Panc1 (cell line): ENCODE measurements at regions not wholly inside any gene's neighbourhood (a gene's known extent, or its start where the extent isn't known, plus 50 kb on each side); places are given as distances from the start of the nearest gene placed in this dataset.

Experiments used
- ATAC-seq: fragments of 200-7000 bp; cut with Tn5 transposase; 2 replicates; pipeline ENCODE4 v1.9.1; 2020; ENCODE audit warnings: mild to moderate bottlenecking, moderate library complexity
- BruUV-seq: library from RNA; stranded (reverse); fragments of 400-500 nt; replicated peaks from 2 replicates; lab custom pipeline; 2021; lab: Mats Ljungman, UMichigan
- CTCF ChIA-PET: fragments of 300-600 bp; sonication (Branson Sonifier 250); formaldehyde crosslinking; loops from one replicate; lab custom pipeline; 2022; ENCODE audit warnings: antibody characterized with exemption; lab: Charles Lee
- POLR2A ChIA-PET: fragments of 300-600 bp; sonication (Branson Sonifier 250); formaldehyde crosslinking; loops from one replicate; lab custom pipeline; 2022; ENCODE audit warnings: antibody characterized with exemption; lab: Charles Lee
- DNase-seq: peaks from one replicate; pipeline ENCODE4 v3.0.0-alpha.2; 2010; ENCODE audit warnings: low read depth, low spot score
- H3K27ac ChIP-seq: 2 replicates; pipeline ENCODE4 v1.5.1; 2011; ENCODE audit warnings: mild to moderate bottlenecking, low read length, inconsistent platforms
- H3K27me3 ChIP-seq: fragments of 200-500 bp; sonication (Bioruptor generic); 2 replicates; pipeline ENCODE4 v1.6.0; 2014; ENCODE audit warnings: low read length, inconsistent platforms; ENCODE audit not compliant: control insufficient read depth, insufficient read depth
- H3K36me3 ChIP-seq: fragments of 200-500 bp; sonication (Bioruptor generic); 2 replicates; pipeline ENCODE4 v1.5.1; 2014; ENCODE audit warnings: inconsistent platforms, mild to moderate bottlenecking, low read length, moderate library complexity; ENCODE audit not compliant: control insufficient read depth, insufficient read depth
- H3K4me1 ChIP-seq: 2 replicates; pipeline ENCODE4 v1.5.1; 2011; ENCODE audit warnings: inconsistent platforms, mild to moderate bottlenecking, low read length, moderate library complexity; ENCODE audit not compliant: control insufficient read depth, insufficient read depth
- H3K4me3 ChIP-seq, 2 experiments: 2 replicates each; pipeline ENCODE4 v1.5.1; 2011 to 2012; ENCODE audit warnings: low read depth in 2 of 2, low read length in 2 of 2, mild to moderate bottlenecking in 2 of 2, inconsistent platforms in 1 of 2, moderate library complexity in 1 of 2
- H3K9me3 ChIP-seq: fragments of 200-500 bp; sonication (Bioruptor generic); 2 replicates; pipeline ENCODE4 v1.5.1; 2014; ENCODE audit warnings: low read depth, mild to moderate bottlenecking, inconsistent platforms, low read length, moderate library complexity; ENCODE audit not compliant: control insufficient read depth, insufficient read depth
- CTCF ChIP-seq: fragments of 450-650 bp; IDR thresholded peaks from 2 replicates; pipeline ENCODE4 v1.5.1; 2017; ENCODE audit warnings: mild to moderate bottlenecking
- POLR2AphosphoS5 ChIP-seq: IDR thresholded peaks from 2 replicates; pipeline ENCODE4 v1.6.1; 2012; ENCODE audit warnings: mild to moderate bottlenecking, low read depth, low read length, moderate library complexity
- REST ChIP-seq, 2 experiments: IDR thresholded peaks; 2 replicates each; pipeline ENCODE4 v1.6.1; 2011 to 2012; ENCODE audit warnings: low read depth in 2 of 2, control low read depth in 1 of 2, low read length in 1 of 2, mild to moderate bottlenecking in 1 of 2, moderate library complexity in 1 of 2; ENCODE audit not compliant: insufficient read depth in 1 of 2
- SIN3A ChIP-seq: IDR thresholded peaks from 2 replicates; pipeline ENCODE4 v1.6.1; 2012; ENCODE audit warnings: low read depth, mild to moderate bottlenecking, low read length, moderate library complexity, borderline replicate concordance; ENCODE audit not compliant: insufficient read depth
- TCF7L2 ChIP-seq: IDR thresholded peaks from 2 replicates; pipeline ENCODE4 v1.6.1; 2011; ENCODE audit warnings: mild to moderate bottlenecking, low read depth, low read length, inconsistent platforms
- in situ Hi-C: cut with HindIII; loops from 2 replicates; pipeline ENCODE4 v1.10.0; 2016; ENCODE audit warnings: low sequenced_read_pairs, low pct_unique_long_range_greater_than_20kb
- intact Hi-C: fragments of 100-400 bp; cut with micrococcal nuclease; formaldehyde crosslinking; loops from one replicate; pipeline ENCODE4 v1.10.0; 2022; ENCODE audit not compliant: unreplicated experiment

- CTCF ChIA-PET: no interaction called here
- Histone ChIP-seq H3K36me3 (no peaks in the 10 kb centered on the region), H3K27ac (no peak overlapping the region), H3K4me1 (no peaks in the 10 kb centered on the region), H3K4me3 (no peak overlapping the region), H3K27me3 (no peaks in the 10 kb centered on the region), H3K9me3 (no peaks in the 10 kb centered on the region)
- no peak for TF ChIP-seq POLR2AphosphoS5
- TF ChIP-seq REST (IDR thresholded peaks at IDR 0.05; ENCODE audit: insufficient read depth in 1 of 2, low read depth in 2 of 2, low read length in 1 of 2): no peak
- no peak for TF ChIP-seq SIN3A
- TF ChIP-seq CTCF: no peak
- no peak for TF ChIP-seq TCF7L2
- intact Hi-C loops: no loop called here
- POLR2A ChIA-PET: no interaction called here
- in situ Hi-C loops: no loop called here
- no peak for ATAC-seq
- no TSS peak for BruUV-seq
- DNase-seq: no peak
These were observed 188.0 kb downstream of the ELAVL2 start for GRCh38 chr9:23638011-23638410.

- Histone ChIP-seq H3K9me3 (no peaks in the 10 kb centered on the region), H3K36me3 (no peaks in the 10 kb centered on the region), H3K27ac (no peak overlapping the region), H3K4me3 (no peak overlapping the region), H3K27me3 (no peaks in the 10 kb centered on the region), H3K4me1 (no peaks in the 10 kb centered on the region)
- DNase-seq: no peak
- POLR2A ChIA-PET: no interaction called here
- CTCF ChIA-PET: no interaction called here
- ATAC-seq: no peak
- intact Hi-C loops: no loop called here
- no TSS peak for BruUV-seq
- TF ChIP-seq SIN3A (no peak), TCF7L2 (no peak), POLR2AphosphoS5 (no peak), REST (IDR thresholded peaks at IDR 0.05; ENCODE audit: insufficient read depth in 1 of 2, low read depth in 2 of 2, low read length in 1 of 2) (no peak), CTCF (no peak)
- in situ Hi-C loops: no loop called here
These were observed 187.1 kb downstream of the ELAVL2 start for GRCh38 chr9:23638837-23639426.
